CD4-positive, alpha-beta T cell treated with Interleukin-6 at 100 ng/mL for 8 hours (primary cell): ENCODE measurements at regions not wholly inside any gene's neighbourhood (a gene's known extent, or its start where the extent isn't known, plus 50 kb on each side); places are given as distances from the start of the nearest gene placed in this dataset.
"Not testable (repeated sequence)": the region's sequence is repeated elsewhere in the genome, so short reads cannot be mapped to it uniquely, and the experiment has no call there.

ENCODE experiments used
- DNase-seq: peaks from one replicate; pipeline ENCODE4 v3.0.0-alpha.2; 2020; ENCODE audit warnings: mixed read lengths, low spot score

DNA sequence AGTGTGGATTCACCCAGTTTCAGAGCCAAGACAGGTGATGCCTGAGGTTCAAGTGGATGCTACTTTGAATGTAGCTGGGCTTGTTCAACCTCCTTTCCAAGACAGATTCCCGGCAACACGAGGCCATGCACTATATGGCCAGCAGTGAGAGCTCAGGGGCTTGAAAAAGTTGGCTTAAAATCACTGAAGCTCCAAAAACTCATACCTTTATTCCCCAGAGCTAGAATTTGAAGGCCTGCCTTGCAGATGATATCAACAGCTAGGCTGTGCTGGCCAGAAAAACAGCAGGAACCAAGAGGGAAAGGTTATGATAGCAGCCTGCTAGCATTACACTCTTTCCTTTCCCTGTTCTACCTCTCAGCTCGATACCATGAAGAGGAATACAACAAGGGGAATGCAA lies 120.2 kb upstream of the DAB2 start:
- no peak for DNase-seq

DNA sequence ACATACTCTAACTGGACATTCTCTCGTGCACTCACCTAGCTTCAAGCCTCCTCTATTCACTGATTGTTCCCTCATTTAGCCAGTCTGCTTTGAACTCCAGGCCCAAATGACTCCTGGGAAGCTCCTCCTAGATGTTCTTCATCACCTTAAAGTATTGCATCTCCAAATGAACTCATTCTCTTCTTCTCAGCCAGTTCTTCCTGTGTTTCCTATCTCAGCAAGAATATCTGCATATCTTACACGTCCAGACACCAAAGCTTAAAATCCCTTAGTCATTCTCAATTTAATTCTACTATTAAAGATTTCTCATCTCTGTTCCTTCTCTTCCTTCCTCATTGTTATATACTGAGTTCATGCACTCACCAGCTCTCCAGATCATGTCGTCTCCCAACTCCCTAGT lies 118.6 kb upstream of the DAB2 start:
- no peak for DNase-seq

DNA sequence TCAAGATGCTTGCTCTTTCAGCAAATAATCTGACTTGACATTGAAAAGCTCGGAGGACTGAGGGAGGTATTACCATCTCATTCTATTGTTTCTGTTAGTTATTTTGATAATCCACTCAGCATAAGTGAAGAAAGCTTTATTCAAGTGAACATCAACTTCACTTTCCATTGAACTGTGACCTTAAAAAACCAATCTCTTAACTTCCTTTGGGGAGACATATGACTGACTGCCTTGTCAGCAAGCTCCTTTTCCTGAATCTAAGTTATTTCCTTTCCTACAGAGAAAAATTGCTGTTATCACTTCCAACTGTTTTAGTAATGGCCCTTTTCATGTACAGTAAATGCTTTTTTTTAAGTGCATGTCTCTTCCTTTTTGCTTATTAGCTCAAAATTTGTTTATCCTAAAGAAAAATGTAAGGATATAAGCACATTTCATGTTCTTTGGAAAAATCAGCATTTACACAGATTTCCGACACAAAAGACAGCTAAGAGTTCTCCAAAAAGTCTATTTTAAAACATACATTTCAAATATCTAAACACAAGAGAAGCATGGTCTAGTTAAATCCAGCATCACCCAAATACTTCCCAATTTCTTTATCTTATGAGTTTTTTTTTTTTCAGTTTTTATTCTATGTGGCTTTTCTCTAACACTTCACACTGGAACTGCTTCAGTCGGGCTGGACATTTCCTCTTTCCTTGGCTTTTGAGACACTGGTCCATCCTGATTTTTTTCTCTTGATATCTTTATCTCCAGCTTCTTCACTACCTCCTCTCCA lies 117.9 kb upstream of the DAB2 start:
- DNase-seq, result no peak

DNA sequence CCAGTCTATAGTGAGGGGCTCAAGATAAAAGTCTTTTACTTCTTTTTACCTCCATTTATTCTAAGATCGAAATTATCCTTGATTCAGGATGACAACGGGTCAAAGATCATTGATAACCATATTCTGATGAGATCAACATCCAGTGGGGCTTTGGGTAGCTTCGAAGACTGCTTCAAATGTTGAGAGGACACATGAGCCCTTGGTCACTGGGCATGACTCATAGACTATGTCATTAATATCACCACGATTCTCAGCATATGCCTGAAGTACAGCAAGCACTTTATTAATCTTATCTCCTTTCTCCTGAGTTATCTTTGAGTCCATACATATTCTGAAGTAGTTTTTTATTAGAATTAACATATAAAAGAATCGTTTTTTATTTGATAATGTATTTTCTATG lies 117.1 kb upstream of the DAB2 start:
- DNase-seq, result no peak

DNA sequence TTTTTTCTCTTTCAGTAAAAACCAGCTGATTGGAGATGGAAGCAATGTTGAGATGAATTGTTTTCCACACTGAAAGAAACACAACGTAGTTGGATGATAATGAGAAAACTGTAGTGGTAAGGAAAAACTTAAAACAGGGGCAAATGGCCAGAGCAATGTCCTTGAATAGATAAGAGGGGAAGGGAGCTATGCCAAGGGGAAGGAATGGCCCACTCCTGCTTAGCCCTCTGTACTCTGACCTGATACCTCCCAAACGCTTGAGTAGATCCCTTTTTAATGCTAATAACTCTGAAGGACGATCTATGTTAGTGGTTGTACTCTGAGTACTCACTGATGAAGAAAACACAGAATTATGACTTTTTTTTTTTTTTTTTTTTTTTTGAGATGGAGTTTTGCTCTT lies 114.7 kb upstream of the DAB2 start:
- DNase-seq, result no peak

DNA sequence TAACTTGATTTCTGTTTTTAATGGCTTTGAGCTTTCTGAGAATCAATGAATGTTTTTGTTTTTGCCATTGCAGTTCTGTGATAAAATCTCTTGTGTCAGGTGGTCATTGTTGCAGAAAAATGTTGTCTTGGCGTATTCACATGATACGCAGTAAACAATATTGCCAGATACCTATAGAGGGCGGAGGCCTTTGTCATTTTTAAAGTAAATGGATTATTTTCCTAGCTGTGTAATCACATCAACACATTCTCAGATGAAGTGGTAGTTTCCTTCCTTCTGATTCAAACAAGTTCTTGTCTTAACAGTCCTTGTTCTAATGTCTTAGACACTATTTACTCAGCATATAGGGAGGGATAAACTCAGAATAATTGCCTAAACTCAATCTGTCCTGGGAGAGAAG lies 109.9 kb upstream of the DAB2 start:
- DNase-seq, result no peak

DNA sequence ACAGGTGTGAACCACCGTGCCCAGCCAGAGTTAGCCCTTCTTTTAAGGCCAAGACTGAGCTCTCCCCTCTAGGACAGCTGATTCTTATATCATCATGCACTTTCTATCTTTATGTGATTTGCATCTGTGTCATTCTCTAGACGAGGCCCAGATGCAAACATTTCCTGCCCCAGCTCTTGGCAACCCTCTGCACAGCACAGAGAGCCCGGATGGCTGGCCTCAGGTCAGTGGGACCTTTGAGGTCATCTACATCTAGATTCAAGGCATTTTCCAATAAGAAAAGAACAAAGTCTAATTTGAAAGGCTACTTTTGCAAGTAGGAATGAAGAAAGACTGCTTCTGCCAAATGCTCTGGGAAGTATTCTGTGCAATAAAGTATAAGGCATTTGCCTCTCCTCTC lies 109.0 kb upstream of the DAB2 start:
- no peak for DNase-seq

DNA sequence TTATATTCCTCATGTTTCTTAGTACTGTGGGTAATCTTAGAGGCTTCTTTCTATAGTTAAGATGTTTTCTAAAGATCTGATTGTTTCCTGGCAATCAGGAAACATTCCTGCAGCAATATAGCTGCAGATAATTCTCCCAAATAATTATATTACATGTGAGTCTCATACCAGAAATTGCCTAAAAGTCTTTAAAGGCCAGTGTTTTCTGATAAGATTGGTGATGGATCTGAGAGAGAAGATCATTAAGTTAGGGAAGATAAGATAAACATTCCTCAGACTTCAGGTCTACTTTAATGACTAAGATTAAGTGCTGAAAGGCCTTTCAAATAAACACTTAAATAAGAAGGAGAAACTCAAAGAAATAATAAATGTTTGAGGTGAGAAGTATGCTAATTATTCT lies 107.7 kb upstream of the DAB2 start:
- no peak for DNase-seq

DNA sequence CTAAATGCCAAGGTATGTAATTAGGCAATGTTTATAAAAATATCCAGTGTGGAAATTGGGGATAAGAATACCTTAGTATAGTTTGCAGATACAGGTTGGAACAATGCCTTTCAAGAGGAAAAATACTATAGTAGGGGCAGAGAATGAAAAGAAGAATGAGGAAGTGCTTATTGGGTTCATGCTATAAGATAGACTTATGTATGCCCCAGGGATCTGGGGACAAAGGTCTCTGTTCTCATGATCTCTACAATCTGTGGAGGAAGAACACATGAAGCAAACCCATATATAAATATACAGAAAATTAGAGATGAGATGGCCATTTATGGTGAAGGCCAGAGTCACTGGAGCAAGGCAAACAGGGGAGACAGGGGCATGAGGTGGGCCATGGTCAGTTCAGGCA lies 106.5 kb upstream of the DAB2 start:
- no peak for DNase-seq

DNA sequence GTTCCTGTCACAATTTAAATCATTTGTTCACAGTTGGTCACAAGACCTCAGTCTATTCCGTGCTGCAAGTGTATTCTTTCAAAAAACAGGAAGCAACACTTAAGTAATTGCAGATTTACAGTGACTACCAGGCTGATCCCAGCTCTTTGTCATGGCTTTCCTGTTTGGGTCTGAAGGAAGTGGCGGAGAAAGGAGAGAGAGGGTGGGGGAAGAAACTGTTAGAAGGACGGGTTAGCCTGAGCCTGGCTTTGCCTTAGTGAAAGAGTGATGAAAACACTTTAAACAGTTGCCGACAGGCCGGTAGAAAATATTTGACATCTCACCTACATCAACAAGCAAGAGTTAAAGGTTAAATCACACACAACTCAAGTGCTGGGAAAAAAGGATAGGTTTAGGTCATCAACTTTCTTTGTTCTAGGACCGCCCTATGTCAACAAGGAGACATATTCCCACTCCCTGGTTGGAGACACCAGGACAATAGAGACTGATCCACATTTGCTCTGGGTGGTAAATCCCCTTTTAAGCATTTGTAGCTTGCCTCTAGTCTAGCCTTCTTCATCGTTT lies 102.2 kb upstream of the DAB2 start:
- DNase-seq, result no peak

DNA sequence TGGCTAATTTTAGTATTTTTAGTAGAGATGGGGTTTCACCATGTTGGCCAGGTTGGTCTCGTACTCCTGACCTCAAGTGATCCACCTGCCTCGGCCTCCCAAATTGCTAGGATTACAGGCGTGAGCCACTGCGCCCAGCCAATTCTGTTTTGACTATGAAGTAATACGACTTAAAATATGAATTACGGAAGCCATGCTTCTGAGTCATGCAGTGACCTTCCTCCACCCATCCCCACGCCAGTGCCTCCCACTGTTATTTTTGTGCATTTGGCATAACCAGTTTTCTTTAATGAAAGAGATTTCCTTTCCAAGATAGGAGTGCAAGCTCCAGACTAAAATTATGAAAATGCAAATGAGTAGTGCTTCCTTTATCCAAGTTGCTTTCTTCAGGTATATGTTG lies 101.0 kb upstream of the DAB2 start:
- not testable (repeated sequence) for DNase-seq

DNA sequence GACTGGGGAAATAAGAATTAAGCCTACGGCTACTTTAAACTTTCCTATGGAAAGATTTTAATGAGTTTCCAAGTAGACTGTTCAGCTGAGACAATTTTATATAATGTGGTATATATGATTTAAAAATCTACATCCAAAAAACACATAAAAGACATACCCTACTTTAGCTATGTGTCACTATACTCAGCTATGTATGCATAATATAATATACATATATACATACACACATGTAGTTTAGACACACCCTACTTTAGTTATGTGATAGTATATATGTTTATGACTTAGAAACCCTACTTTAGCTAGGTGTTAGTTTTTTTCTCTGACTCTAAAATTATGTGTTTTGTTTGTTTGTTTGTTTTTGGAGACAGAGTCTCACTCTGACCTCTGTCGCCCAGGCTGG lies 100.5 kb upstream of the DAB2 start:
- DNase-seq, result no peak

DNA sequence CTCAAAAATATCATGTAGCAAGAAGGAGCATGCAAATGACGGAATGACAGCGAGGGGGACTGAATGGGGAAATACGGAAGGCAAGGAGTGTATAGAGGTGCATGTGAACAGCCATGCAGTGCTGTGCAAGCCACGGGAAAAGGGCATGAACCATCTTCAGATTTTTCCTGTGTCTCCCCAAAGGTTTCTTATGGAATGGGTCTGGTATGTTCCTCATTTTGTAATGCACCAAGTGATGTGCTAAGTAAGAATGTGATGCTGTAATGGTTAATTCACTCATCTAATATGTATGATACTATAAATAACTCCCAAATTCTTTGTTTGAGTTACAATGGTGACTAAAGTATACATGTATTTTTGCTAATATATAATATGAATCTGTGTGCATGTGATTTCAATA lies 99.0 kb upstream of the DAB2 start:
- DNase-seq, result no peak

DNA sequence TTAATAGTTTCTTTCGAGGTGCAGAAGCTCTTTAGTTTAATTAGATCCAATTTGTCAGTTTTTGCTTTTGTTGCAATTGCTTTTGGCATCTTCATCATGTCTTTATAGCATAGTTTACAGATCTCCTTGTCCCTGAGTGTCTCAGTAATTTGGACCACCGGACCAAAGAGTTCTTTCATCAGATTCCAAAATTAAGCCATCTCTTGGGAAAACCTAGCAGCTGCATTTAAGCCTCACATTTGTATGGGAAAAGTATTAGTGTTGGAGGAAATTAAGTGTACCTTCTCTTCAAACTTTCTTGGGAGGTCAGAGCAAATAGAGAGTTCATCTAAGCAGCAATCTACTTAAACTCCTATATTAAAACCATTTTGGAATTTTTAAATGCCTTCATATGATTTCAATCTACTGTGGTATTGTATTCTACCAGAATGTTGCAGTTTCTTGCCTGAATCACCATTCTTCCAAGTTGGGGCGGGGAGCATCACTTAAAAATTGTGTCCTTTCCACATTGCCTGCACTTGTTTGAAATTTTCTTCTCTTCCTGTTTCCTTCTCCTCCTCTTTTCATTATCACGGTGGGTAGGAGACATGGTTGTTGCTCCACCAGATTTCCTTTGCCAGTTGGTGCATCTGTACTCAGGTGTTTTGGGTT lies 97.3 kb upstream of the DAB2 start:
- no peak for DNase-seq

DNA sequence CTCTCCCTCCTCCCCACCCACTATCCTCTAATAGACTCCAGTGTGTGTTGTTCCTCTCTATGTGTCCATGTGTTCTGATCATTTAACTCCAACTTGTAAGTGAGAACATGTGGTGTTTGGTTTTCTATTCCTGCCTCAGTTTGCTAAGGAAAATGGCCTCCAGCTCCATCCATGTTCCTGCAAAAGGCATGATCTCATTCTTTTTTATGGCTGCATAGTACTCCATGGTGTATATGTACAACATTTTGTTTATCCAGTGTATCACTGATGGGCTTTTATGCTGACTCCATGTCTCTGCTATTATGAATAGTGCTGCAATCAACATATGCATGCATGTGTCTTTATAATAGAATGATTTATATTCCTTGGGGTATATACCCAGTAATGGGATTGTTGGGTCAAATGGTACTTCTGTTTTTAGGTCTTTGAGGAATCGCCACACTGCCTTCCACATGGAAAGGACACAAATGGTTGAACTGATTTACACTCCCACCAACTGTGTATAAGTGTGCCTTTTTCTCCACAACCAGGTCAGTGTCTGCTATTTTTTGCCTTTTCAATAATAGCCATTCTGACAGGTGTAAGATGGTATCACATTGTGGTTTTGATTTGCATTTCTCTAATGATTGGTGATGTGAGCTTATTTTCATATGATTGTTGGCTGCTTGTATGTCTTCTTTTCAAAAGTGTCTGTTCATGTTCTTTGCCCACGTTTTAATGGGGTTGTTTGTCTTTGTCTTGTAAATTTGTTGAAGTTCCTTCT lies 96.5 kb upstream of the DAB2 start:
- DNase-seq, result no peak

DNA sequence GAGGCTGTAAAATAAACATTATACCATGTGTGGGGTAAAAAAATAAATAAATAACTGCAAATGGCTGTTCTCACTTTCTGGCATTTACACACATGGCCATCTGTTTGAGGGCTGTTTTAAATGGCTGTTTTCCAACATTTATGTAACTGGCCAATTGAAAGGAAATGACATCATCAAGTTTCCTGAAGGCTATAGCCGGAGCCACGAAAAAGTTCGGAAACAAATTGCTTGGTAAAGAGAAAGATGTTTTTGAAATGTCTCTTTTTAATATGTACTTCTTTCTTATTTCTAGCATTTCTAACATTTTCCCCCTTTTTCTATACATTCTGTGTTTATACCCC lies 95.4 kb upstream of the DAB2 start:
- DNase-seq, result no peak

DNA sequence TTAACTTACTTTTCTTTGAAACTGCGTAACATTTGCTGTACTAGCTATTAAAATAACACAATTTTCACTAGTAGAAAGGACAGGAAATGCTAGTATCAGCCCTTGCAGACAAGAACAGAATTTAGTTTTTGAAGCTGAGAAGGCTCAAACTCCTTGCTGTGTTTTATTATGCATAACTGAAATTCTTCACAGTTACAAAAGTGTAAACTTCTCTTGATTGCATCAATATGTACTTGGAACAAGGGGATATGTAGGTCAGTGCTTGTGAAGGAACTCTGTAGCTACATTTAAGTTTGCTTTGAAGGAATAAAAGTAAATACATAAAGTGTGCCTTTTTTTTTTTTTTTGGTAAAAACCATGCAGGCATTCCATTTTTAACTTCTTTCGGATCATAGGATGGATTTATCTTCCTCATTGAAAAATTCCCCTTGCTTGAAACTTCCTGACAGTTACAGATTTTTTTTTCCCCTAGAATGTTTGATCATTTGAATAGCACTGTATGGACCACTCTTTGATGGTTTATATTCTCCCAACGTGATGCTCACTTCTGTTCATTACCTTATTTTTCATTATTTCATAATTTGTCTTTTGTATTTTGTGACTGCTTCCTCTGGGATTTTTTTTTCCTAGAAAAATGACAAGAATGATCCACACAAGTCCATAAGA lies 94.9 kb upstream of the DAB2 start:
- DNase-seq, result no peak

DNA sequence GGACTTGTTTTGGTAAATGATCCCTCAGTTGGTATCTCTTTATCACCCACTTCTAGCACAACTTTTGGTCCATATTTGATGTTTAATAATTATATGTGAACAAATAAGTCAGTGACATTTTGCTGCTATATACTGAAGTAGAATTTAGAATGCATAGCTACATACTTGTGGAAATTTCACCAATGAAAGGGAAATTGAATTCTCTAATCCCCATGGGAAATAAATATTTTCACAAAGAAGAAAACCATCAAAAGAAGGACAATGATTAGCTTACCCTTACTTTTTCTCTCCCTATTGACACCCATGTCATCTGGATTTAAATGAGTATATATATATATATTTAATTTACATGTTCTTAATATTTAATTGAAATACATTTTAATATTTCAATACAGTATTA lies 94.3 kb upstream of the DAB2 start:
- no peak for DNase-seq

DNA sequence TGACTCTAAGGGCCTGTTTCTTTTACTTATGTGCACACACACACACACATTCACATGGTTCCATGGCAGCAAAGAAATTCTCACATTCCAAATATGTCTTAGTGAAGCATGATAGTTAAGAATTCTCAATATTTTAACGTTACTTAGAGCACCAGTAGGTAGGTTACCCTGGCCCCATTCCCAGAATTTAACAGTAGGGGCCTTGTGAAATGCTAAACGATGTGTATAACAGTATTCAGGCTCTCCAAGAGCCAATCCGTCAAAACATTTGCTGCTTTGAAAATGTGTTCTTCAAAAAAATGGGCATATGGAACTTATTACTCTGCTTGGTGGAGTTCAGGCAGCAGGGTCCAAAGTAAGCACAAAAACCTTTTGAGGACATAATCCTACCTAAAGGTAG lies 93.7 kb upstream of the DAB2 start:
- no peak for DNase-seq

DNA sequence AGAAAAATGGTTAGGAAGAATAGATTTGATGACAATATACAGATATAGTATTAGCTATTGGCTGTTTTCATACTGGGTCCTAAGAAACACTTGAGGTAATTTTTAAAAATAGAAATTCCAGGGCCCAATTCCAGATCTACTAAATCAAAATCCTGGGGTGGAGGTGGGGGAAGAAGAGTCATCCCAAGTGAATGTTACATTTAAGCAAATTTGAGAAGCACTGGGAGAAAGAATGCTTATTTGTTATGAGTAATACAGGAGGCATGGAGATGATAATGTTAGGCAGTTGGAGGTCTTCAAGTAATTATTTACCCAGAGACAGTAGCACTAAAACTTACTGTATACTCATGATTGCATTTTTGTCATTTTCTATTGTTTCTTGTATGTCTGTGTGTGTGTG lies 93.0 kb upstream of the DAB2 start:
- DNase-seq, result no peak

DNA sequence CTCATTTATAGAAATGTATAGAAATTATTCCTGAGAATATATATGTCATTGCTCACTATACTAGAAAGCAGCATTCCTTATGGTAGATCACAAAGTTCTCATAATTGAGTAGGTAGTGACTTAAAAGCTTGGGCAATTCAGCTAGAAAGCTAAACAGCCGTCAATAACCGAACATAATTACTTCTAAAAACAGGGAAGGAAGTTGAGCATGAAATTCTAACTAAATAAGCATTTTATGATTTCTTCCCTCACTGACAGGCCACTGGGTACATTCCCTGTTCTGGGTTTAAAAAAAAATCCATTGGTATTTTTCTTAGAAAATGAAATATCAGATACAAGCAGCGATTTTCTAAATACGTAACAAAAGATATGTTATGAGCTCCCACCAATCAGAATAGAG lies 91.1 kb upstream of the DAB2 start:
- DNase-seq, result no peak

DNA sequence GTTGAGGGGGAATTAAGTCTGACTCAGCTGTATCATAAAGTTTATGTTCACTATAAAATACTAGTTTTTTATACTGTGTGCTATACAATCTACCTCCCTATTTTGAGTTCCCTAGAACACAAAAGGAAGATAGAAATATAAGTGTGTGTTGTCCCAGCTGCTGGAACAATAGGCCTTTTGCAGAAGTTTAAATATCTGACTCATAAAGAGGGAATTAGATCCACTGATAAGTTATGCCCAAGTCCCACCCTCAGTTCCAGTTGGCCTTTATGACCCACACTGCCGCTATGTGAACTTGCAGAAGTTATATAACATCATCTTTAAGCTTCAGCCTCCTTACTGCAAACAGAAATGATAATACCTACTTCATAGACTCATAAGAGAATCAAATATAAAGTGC lies 88.5 kb upstream of the DAB2 start:
- no peak for DNase-seq

DNA sequence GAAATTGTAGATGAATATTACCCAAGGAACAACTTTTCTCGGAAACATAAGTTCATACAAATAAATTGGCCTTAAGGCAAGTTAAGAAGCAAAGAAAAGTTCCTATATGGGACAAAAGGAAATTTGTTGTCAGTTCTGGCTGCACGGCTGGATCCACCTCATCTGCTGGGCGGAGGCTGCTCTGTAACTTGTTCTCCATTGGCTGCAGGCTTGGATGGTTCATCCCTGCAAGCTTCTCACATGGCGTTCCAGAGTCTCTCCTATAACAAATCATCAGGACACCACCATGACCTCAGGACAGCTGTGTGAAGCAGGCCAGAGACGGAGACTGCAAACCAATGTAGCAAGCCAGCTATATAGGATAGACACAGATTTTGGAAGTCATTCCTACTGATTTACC lies 81.4 kb upstream of the DAB2 start:
- DNase-seq, result no peak
